Neural progenitor cell (in vitro differentiated cells): ENCODE measurements at regions not wholly inside any gene's neighbourhood (a gene's known extent, or its start where the extent isn't known, plus 50 kb on each side); places are given as distances from the start of the nearest gene placed in this dataset.

Experiments
- CTCF ChIP-seq: fragments of 200-600 bp; sonication (generic); IDR thresholded peaks from 2 replicates; pipeline ENCODE4 v1.5.1; 2017; ENCODE audit warnings: antibody characterized with exemption, mild to moderate bottlenecking
- EZH2phosphoT487 ChIP-seq: fragments of 200-600 bp; sonication (generic); IDR thresholded peaks from 2 replicates; pipeline ENCODE4 v1.6.1; 2017; ENCODE audit warnings: antibody characterized with exemption

- TF ChIP-seq EZH2phosphoT487 (no peak), CTCF (no peak)
Observed at GRCh38 chr17:77269696-77270681, 129.2 kb downstream of the SEC14L1 start.
